ENCODE measurements at regions not wholly inside any gene's neighbourhood (a gene's known extent, or its start where the extent isn't known, plus 50 kb on each side); places are given as distances from the start of the nearest gene placed in this dataset.
"Not testable (repeated sequence)": the region's sequence is repeated elsewhere in the genome, so short reads cannot be mapped to it uniquely, and the experiment has no call there.

GRCh38 chr18:10354241-10354811 lies 100.1 kb upstream of the APCDD1 start:
- H3K4me1 ChIP-seq (ENCODE audit: insufficient read depth): peaks cover 2% of the 10 kb centered on the region
- no peak for DNase-seq
- H3K9me3 ChIP-seq: no peaks in the 10 kb centered on the region
- no peaks in the 10 kb centered on the region for H3K27me3 ChIP-seq
- intact Hi-C loops (cut with DNase I): no loop called here
- H3K4me3 ChIP-seq: no peak overlapping the region
- WGBS, 3 donors: 74 to 93% (median 86%) methylated on average over 1 of the region's 1 CpG
- TF ChIP-seq CTCF (IDR thresholded peaks at IDR 0.05): no peak
- no peak for TF ChIP-seq EP300 (IDR thresholded peaks at IDR 0.05)
- no peak for TF ChIP-seq POLR2A (IDR thresholded peaks at IDR 0.05)
- H3K27ac ChIP-seq: peak overlapping the region in 1 of 2 donors; percentile 19
- H3K36me3 ChIP-seq: no peaks in the 10 kb centered on the region

GRCh38 chr18:10354890-10355289 lies 99.5 kb upstream of the APCDD1 start:
- Histone ChIP-seq H3K27me3 (no peaks in the 10 kb centered on the region), H3K9me3 (no peaks in the 10 kb centered on the region), H3K27ac (no peak overlapping the region), H3K36me3 (no peaks in the 10 kb centered on the region), H3K4me1 (ENCODE audit: insufficient read depth) (peaks cover 2% of the 10 kb centered on the region), H3K4me3 (no peak overlapping the region)
- intact Hi-C loops (cut with DNase I): no loop called here
- TF ChIP-seq POLR2A (IDR thresholded peaks at IDR 0.05) (no peak), CTCF (IDR thresholded peaks at IDR 0.05) (no peak), EP300 (IDR thresholded peaks at IDR 0.05) (no peak)
- WGBS, 3 donors: 78 to 100% (median 93%) methylated on average over 1 of the region's 1 CpG
- DNase-seq: no peak

- intact Hi-C loops (cut with DNase I); H3K9me3 ChIP-seq: not testable (repeated sequence)
These were observed 97.4 kb upstream of the APCDD1 start for GRCh38 chr18:10356999-10357398.

GRCh38 chr18:10361660-10362059 lies 92.8 kb upstream of the APCDD1 start:
- Histone ChIP-seq H3K9me3 (no peaks in the 10 kb centered on the region), H3K4me3 (no peak overlapping the region), H3K27me3 (no peaks in the 10 kb centered on the region), H3K36me3 (no peaks in the 10 kb centered on the region), H3K27ac (no peak overlapping the region), H3K4me1 (ENCODE audit: insufficient read depth) (no peaks in the 10 kb centered on the region)
- DNase-seq: no peak
- WGBS, 3 donors: 67 to 88% (median 85%) methylated on average over 2 of the region's 2 CpGs
- intact Hi-C loops (cut with DNase I): no loop called here
- TF ChIP-seq CTCF (IDR thresholded peaks at IDR 0.05) (no peak), POLR2A (IDR thresholded peaks at IDR 0.05) (no peak), EP300 (IDR thresholded peaks at IDR 0.05) (no peak)

More at GRCh38 chr18:10356999-10357398, 97.4 kb upstream of the APCDD1 start:
- not testable (repeated sequence) for H3K27ac ChIP-seq; H3K4me3 ChIP-seq; H3K27me3 ChIP-seq; H3K36me3 ChIP-seq; H3K4me1 ChIP-seq (ENCODE audit: insufficient read depth); DNase-seq

- H3K4me1 ChIP-seq (ENCODE audit: insufficient read depth): no peaks in the 10 kb centered on the region
- no peak overlapping the region for H3K27ac ChIP-seq
- no peaks in the 10 kb centered on the region for H3K9me3 ChIP-seq
- DNase-seq: no peak
- intact Hi-C loops (cut with DNase I): no loop called here
- no peaks in the 10 kb centered on the region for H3K27me3 ChIP-seq
- TF ChIP-seq POLR2A (IDR thresholded peaks at IDR 0.05) (no peak), EP300 (IDR thresholded peaks at IDR 0.05) (no peak), CTCF (IDR thresholded peaks at IDR 0.05) (no peak)
- H3K36me3 ChIP-seq: no peaks in the 10 kb centered on the region
- 81 to 88% (median 85%) methylated on average over 1 of the region's 1 CpG for WGBS, 3 donors
- no peak overlapping the region for H3K4me3 ChIP-seq
These were observed 89.4 kb upstream of the APCDD1 start for GRCh38 chr18:10365021-10365500.

Measured in ovary (tissue), 7 donors.